ENCODE measurements at regions not wholly inside any gene's neighbourhood (a gene's known extent, or its start where the extent isn't known, plus 50 kb on each side); places are given as distances from the start of the nearest gene placed in this dataset.

DNA sequence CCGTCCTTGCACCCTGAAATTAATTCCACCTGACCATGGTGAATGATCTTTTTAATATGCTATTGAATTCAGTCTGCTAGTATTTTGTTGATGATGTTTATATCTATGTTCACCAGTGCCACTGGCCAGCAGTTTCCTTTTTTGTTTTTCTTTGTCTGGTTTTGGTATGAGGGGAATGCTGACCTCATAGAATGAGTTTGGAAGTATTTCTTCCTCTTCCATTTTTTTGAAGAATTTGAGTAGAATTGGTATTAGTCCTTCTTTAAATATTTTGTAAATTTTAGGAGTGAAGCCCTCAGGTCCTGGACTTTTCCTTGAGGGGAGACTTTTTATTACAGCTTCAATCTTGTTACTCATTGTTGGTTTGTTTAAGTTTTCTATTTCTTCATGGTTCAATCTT is 231.6 kb downstream of the MRPL39 start:
- no peak overlapping the region for H3K9ac ChIP-seq (ENCODE audit: low read depth, low read length)
- peaks cover 8% of the 10 kb centered on the region; the same call in 1 of the 2 replicates for H3K9me1 ChIP-seq (ENCODE audit: insufficient read depth, low read length)
- H2AK5ac ChIP-seq (ENCODE audit: low read depth, low read length), result no peak overlapping the region
- no TSS peak for BruUV-seq (replicated peaks)
- H3K27me3 ChIP-seq (ENCODE audit: control insufficient read depth, insufficient read depth, low read length), result no peaks in the 10 kb centered on the region
- H2BK5ac ChIP-seq (ENCODE audit: low read depth, low read length, poor library complexity, severe bottlenecking), result peak overlapping the region; percentile 44
- no peak overlapping the region for H2AFZ ChIP-seq (replicated peaks; ENCODE audit: low read length, poor library complexity)
- H3K9me3 ChIP-seq (ENCODE audit: control insufficient read depth, insufficient read depth, low read length), result no peaks in the 10 kb centered on the region
- H3K4me1 ChIP-seq (ENCODE audit: control insufficient read depth, insufficient read depth, low read length), result peaks cover 6% of the 10 kb centered on the region
- in situ Hi-C loops (cut with MboI; ENCODE audit: low sequenced_read_pairs), result loop anchor here (10.0 kb wide), 1 partner anchor 481 kb away; no protein-coding TSS in a partner anchor
- no peak overlapping the region for H3K23ac ChIP-seq (ENCODE audit: low read depth, low read length)
- no peaks in the 10 kb centered on the region for H3K36me3 ChIP-seq (ENCODE audit: control insufficient read depth, insufficient read depth, low read length)
- no peak overlapping the region for H3K27ac ChIP-seq (ENCODE audit: insufficient read depth, low read length)
- no peak overlapping the region for H3K4me3 ChIP-seq (ENCODE audit: insufficient read depth, low read depth, low read length)
- H4K8ac ChIP-seq (ENCODE audit: low read depth in 2 of 2, low read length in 2 of 2), result no peak overlapping the region
- H4K5ac ChIP-seq (ENCODE audit: low read depth, low read length), result no peak overlapping the region
- no peak overlapping the region for H3K4ac ChIP-seq (ENCODE audit: low read depth, low read length)
- no peak overlapping the region for H4K91ac ChIP-seq (ENCODE audit: insufficient read depth, low read depth, low read length)
- no CpG with 5 or more reads among the region's 1 CpG for WGBS, 2 experiments (ENCODE audit: extremely low coverage in 2 of 2, insufficient read length in 1 of 2)
- no peak overlapping the region for H2BK15ac ChIP-seq (ENCODE audit: low read depth, low read length)
- H3K56ac ChIP-seq (ENCODE audit: extremely low read depth, insufficient read depth, low read length), result no peak overlapping the region
- POLR2A ChIA-PET (ENCODE audit: unreplicated experiment), result no interaction called here
- CTCF ChIA-PET, result no interaction called here
- peak overlapping the region; percentile 47; the same call in 1 of the 2 replicates for H2BK120ac ChIP-seq (ENCODE audit: low read depth, low read length)
- no peak overlapping the region for H3K18ac ChIP-seq (ENCODE audit: low read depth, low read length)
- no peak overlapping the region for H2BK20ac ChIP-seq (ENCODE audit: low read depth, low read length)
- DNase-seq, result peak; percentile 53
- no peaks in the 10 kb centered on the region for H4K20me1 ChIP-seq (ENCODE audit: insufficient read depth, low read length)
- no peaks in the 10 kb centered on the region for H3K79me1 ChIP-seq (ENCODE audit: low read depth in 1 of 2, low read length in 2 of 2)
- no peak overlapping the region; the same call in 1 of the 2 replicates for H3K4me2 ChIP-seq (ENCODE audit: low read depth, low read length)
- intact Hi-C loops (cut with micrococcal nuclease), result no loop called here
- dilution Hi-C loops (cut with HindIII; ENCODE audit: low sequenced_read_pairs, unreplicated experiment), result no loop called here
- ATAC-seq (ENCODE audit: low read depth), result peak; percentile 72
- H2AK9ac ChIP-seq (replicated peaks; ENCODE audit: low read depth, low read length, poor library complexity), result no peak overlapping the region
- TF ChIP-seq MAFK (IDR thresholded peaks at IDR 0.05; ENCODE audit: low read depth, low read length), result no peak
- TF ChIP-seq BHLHE40 (IDR thresholded peaks at IDR 0.05; ENCODE audit: low read depth, low read length), result no peak
- TF ChIP-seq, protein P1, sequence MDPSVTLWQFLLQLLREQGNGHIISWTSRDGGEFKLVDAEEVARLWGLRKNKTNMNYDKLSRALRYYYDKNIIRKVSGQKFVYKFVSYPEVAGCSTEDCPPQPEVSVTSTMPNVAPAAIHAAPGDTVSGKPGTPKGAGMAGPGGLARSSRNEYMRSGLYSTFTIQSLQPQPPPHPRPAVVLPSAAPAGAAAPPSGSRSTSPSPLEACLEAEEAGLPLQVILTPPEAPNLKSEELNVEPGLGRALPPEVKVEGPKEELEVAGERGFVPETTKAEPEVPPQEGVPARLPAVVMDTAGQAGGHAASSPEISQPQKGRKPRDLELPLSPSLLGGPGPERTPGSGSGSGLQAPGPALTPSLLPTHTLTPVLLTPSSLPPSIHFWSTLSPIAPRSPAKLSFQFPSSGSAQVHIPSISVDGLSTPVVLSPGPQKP (IDR thresholded peaks at IDR 0.05; ENCODE audit: borderline replicate concordance, low read depth, low read length), result no peak
- TF ChIP-seq RFX5 (IDR thresholded peaks at IDR 0.05; ENCODE audit: low read depth, low read length), result no peak
- H3K14ac ChIP-seq (replicated peaks; ENCODE audit: low read depth, low read length), result no peak overlapping the region

Data from IMR-90 (cell line).